Skeletal muscle cell (primary cell): ENCODE measurements at regions not wholly inside any gene's neighbourhood (a gene's known extent, or its start where the extent isn't known, plus 50 kb on each side); places are given as distances from the start of the nearest gene placed in this dataset.

Experiments used
- DNase-seq: peaks from one replicate; pipeline ENCODE4 v3.0.0-alpha.2; 2010; ENCODE audit warnings: low read depth
- H3K4me3 ChIP-seq: 2 replicates; pipeline ENCODE4 v1.5.1; 2011; ENCODE audit warnings: low read depth, mild to moderate bottlenecking, control low read depth, low read length, moderate library complexity

GRCh38 chr10:105783936-105784483, 1142.9 kb downstream of the SORCS3 start:
- DNase-seq, result no peak

DNA sequence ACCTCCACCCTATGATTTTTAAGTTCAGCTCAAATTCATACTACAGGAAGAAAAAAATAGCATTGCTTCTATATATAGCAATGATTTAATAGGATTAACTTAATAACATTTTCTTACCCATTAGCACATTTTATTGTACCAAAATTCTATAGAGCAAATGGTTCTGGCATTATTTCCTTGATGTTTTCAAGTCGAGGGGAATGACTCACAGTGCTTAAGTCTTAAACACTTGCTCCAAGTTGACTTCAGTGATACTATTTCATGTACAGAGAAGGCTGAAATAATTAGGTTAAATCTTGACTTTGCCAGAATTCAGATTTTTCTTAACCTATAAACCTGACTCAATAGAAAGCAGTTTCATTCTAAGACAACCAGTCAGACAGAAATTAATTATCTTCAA, 1133.8 kb downstream of the SORCS3 start:
- no peak overlapping the region for H3K4me3 ChIP-seq
- no peak for DNase-seq

More at GRCh38 chr10:105783936-105784483, 1142.9 kb downstream of the SORCS3 start:
- no peak overlapping the region for H3K4me3 ChIP-seq

DNA sequence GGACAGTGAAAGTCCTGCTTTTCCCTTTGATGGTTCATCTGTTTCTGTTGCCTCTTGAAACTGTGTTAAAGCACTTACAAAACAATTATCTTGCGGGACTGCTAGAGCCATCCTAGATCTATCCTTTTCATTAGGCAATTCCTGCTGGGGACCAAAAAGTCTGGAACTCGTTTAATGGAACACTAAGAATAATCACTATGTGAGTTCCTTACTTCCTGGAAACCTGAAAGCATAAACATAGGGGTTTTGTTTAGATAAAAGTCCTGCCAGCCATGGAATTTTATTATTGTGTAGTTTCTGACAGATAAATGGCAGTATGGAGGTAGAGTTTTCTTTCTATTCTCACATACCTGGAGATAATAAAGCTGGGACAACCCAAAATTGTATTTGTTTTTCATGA, 1133.3 kb downstream of the SORCS3 start:
- no peak for DNase-seq

GRCh38 chr10:105770524-105771212, 1129.6 kb downstream of the SORCS3 start:
- H3K4me3 ChIP-seq, result no peak overlapping the region
- no peak for DNase-seq

More for the DNA sequence above, 1133.3 kb downstream of the SORCS3 start:
- H3K4me3 ChIP-seq, result no peak overlapping the region

- DNase-seq, result no peak
- no peak overlapping the region for H3K4me3 ChIP-seq
Observed at GRCh38 chr10:105769248-105770184, 1128.4 kb downstream of the SORCS3 start.

DNA sequence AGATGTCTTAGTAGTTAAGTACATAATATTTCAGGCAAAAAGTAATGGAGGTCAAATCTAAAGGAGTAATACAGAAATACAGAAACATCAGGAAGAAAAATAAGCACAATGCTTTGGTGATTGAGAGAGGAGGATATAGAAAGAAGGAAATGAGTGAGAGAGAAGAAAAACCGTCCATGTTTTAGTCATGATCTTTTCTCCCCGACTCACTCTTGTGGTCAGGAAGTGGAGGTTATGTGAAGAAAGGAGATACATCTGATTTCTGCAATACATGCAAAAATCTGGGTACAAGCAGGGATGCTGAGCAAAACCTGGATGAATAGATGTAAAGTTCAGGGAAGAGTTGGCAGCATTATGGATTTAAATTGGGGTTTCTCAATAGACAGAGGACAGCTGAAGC, 1122.5 kb downstream of the SORCS3 start:
- DNase-seq, result no peak

GRCh38 chr10:105761576-105762260, 1120.6 kb downstream of the SORCS3 start:
- H3K4me3 ChIP-seq, result no peak overlapping the region
- no peak for DNase-seq

More for the DNA sequence above, 1122.5 kb downstream of the SORCS3 start:
- H3K4me3 ChIP-seq, result no peak overlapping the region

- no peak overlapping the region for H3K4me3 ChIP-seq
- DNase-seq, result no peak
Observed at GRCh38 chr10:105759669-105760068, 1118.6 kb downstream of the SORCS3 start.

DNA sequence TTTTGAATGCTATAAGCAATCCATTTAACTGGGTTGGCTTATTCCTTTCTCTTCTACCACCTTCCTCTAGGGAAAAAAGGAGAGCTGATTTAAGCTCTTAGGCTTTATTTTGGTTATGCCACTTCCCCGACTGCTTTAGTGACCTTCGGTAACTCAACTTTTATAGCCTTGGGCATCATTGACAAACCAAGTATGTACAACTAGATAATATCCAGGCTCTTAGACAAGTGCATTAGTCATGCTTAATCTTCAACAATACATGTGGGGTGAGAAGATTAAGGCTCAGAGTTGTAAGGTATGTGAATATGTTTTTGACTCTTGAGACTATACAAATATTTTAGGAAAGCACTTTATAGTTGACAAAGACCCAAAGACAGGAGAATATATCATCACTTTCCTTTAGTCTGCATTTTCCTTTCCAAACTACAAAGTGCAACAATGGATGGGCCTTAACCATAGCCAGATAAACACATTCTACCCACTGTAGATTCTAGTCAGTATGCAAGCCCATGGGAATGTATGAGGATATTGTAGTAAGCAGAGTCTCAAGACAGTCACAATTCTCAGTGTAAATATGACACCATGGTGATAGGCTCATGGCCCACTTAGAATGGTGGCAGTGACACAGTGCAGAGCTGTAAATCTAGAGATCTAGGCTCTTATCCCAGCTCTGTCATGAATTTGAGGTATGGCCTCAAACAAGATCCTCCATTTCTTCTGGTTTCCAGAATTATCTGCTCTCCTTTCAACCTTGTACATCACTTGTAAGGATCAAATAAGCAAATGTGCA, 1117.3 kb downstream of the SORCS3 start:
- DNase-seq, result no peak

DNA sequence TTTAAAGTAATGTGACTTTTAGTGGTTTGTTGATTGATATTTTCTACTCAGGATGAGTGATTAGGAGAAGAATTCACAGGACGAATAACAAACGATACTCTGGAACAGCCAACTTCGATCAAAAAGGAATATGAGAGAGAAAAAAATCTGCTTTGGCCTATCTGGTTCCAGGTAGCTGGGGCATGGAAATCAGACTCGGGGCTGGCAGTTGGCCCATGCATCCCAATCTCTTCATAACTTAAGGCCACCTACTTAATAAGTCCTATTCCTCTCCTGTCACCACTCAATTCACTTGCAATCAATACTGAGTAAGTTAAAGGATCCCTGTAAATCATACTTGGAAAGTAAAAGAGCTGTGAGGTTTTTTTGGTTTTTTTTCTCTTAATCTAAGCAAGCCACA, 1116.2 kb downstream of the SORCS3 start:
- no peak for DNase-seq
- no peak overlapping the region for H3K4me3 ChIP-seq

More for the DNA sequence above, 1117.3 kb downstream of the SORCS3 start:
- no peak overlapping the region for H3K4me3 ChIP-seq

- H3K4me3 ChIP-seq, result no peak overlapping the region
- DNase-seq, result no peak
Observed at GRCh38 chr10:105756386-105756785, 1115.3 kb downstream of the SORCS3 start.

- H3K4me3 ChIP-seq, result no peak overlapping the region
- no peak for DNase-seq
Observed at GRCh38 chr10:105751688-105752087, 1110.6 kb downstream of the SORCS3 start.

DNA sequence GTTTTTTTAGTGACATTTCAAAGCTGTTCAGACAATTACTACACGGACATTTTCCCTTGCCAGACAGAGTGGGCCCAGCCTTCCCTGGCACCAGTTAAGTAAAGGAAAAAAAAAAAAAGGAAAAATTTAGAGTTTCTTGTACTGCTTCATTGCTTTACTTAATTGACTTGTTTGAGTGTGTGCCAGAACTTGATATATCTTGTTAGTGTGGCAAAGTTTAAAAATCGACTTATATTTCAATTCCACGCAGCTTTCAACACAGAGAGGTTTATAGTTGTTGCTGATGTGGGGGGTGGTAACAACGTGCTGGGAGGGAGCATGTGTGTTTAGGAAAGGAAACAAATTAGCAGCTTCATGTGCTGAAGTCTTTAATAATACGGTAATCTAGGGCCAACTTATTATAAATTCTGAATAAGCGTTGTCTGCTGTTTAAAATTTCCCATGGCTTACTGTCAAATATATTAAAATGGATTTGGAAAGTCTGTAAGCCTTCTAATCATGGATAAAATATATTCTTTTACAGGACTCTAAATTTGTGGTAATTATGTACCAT, 1104.6 kb downstream of the SORCS3 start:
- H3K4me3 ChIP-seq, result no peak overlapping the region
- no peak for DNase-seq

DNA sequence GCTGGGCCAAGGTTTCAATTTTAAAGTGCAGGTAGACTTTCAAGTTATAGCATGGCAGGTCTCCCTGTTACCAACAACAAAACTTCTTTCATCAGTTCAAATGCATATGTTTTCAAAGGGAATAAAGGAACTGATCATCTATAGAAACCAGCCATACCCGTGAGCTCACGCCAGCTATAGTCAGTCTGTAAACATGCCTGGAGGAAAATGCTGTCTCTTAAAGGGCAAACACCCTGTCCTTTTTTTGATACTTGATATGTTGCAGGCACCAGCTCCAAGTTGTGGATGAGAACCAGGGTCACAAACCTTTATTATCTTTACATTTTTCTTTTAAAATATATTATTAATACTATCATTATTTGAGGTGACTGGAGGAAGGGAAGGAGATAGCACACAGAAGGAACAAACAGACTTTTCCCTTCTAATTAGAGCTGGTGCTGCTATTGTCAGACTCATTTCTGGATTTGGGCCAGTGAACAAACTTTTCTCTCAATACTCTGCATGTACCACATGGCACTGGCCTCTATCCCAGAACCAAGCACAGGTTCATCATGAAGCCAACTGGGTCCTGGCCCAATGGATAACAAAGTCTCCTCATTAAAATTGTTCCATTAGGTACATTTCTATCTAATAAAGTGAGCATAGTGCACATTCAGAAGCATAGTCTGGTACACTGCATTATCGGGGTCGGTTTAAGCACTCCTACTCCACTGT, 1102.4 kb downstream of the SORCS3 start:
- DNase-seq, result no peak
- no peak overlapping the region for H3K4me3 ChIP-seq

- no peak for DNase-seq
- no peak overlapping the region for H3K4me3 ChIP-seq
Observed at GRCh38 chr10:105742923-105743322, 1101.8 kb downstream of the SORCS3 start.

DNA sequence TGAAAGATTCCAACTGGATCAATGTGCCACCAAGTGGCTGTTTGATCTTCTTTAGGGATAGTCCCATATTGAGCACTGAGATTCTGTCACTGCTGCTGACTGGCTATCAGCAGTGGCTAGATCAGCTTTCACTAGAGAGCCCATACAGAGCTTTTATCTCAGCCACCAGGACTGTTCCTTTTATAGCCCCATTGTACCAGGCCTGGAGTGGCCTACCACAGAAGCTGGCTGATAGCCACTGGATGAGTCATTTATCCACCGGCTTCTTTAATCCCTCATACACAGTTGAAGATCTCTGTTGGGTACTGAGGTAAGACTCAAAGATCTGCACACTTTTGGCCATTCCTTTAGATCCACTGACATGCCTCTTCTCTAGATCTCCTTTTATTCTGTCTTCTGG, 1101.1 kb downstream of the SORCS3 start:
- no peak overlapping the region for H3K4me3 ChIP-seq
- DNase-seq, result no peak

DNA sequence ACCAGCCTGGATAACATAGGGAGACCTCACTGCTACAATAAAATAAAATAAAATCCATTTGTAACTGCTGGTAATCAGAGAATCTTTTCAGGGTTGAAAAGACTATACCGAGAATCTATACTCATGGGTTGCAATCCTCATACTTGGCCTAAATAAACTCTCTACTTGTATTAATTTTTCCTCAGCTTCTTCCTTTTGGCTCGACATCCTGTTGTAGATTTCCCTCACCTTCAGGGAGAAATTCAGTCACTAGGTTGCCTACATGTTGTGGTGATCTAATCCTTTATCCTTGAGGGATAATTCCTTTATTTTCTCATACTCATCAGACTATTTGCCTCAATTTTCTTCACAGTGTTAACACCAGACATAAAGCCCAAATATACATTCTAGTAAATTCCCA, 1093.4 kb downstream of the SORCS3 start:
- H3K4me3 ChIP-seq, result no peak overlapping the region
- no peak for DNase-seq

DNA sequence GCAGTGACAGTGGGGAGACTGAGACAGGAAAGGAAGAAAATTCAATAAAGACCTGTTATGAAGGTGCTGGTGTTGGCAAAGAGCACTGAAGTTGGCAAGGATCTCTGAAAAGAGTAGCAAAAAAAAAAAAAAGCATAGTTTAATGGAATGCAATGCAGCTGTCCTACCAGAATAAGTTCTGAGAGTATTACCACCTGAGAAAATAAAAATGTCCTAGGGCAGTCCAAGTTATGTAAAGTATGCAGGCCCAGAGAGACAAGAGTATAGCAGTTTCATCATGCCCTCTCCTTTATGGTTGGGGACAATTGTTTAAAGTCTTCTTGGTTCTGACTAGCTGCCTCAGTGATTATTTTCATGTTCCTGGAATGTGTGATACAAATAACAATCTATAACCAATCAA, 1092.8 kb downstream of the SORCS3 start:
- no peak overlapping the region for H3K4me3 ChIP-seq
- DNase-seq, result no peak
